IMR-90 (cell line): ENCODE measurements at regions not wholly inside any gene's neighbourhood (a gene's known extent, or its start where the extent isn't known, plus 50 kb on each side); places are given as distances from the start of the nearest gene placed in this dataset.

ENCODE experiments used
- ATAC-seq: fragments of 200-7000 bp; cut with Tn5 transposase; 2 replicates; pipeline ENCODE4 v1.9.1; 2020; ENCODE audit warnings: low read depth, mild to moderate bottlenecking, moderate library complexity
- BruUV-seq: library from RNA; stranded (reverse); fragments of 400-500 nt; replicated peaks from 2 replicates; lab custom pipeline; 2021; lab: Mats Ljungman, UMichigan
- CTCF ChIA-PET: fragments of 300-600 bp; formaldehyde crosslinking; extraction: SDS; loops from one replicate; lab custom pipeline; 2021; ENCODE audit warnings: antibody characterized with exemption; lab: Yijun Ruan, JAX
- POLR2A ChIA-PET: fragments of 300-600 bp; sonication (Branson Sonifier 250); formaldehyde crosslinking; loops from one replicate; lab custom pipeline; 2022; ENCODE audit warnings: antibody characterized with exemption; ENCODE audit not compliant: unreplicated experiment; lab: Charles Lee
- DNase-seq: peaks from one replicate; pipeline ENCODE4 v3.0.0; 2013
- H2AFZ ChIP-seq: replicated peaks from 2 replicates; pipeline ENCODE3; 2013; ENCODE audit warnings: low read length, mild to moderate bottlenecking; ENCODE audit not compliant: poor library complexity
- H2AK5ac ChIP-seq: 2 replicates; pipeline ENCODE4 v1.6.1; 2013; ENCODE audit warnings: low read depth, low read length, inconsistent platforms
- H2AK9ac ChIP-seq: replicated peaks from 2 replicates; pipeline ENCODE3; 2013; ENCODE audit warnings: mild to moderate bottlenecking, low read depth, low read length, moderate library complexity; ENCODE audit not compliant: poor library complexity
- H2BK120ac ChIP-seq: 2 replicates; pipeline ENCODE4 v1.6.1; 2013; ENCODE audit warnings: low read depth, low read length, inconsistent platforms
- H2BK15ac ChIP-seq: 3 replicates; pipeline ENCODE4 v1.6.1; 2013; ENCODE audit warnings: low read depth, low read length, inconsistent platforms
- H2BK20ac ChIP-seq: 2 replicates; pipeline ENCODE4 v1.6.1; 2013; ENCODE audit warnings: low read depth, mild to moderate bottlenecking, inconsistent platforms, low read length, moderate library complexity
- H2BK5ac ChIP-seq: 2 replicates; pipeline ENCODE4 v1.6.1; 2013; ENCODE audit warnings: mild to moderate bottlenecking, low read depth, low read length, inconsistent platforms; ENCODE audit not compliant: poor library complexity, severe bottlenecking
- H3K14ac ChIP-seq: replicated peaks from 2 replicates; pipeline ENCODE4 v1.6.1; 2013; ENCODE audit warnings: low read depth, low read length, inconsistent platforms
- H3K18ac ChIP-seq: 2 replicates; pipeline ENCODE4 v1.6.1; 2013; ENCODE audit warnings: low read depth, low read length, control low read depth
- H3K23ac ChIP-seq: 2 replicates; pipeline ENCODE4 v1.6.1; 2013; ENCODE audit warnings: low read depth, low read length, inconsistent platforms
- H3K27ac ChIP-seq: 2 replicates; pipeline ENCODE4 v1.5.1; 2013; ENCODE audit warnings: mild to moderate bottlenecking, control low read depth, low read length; ENCODE audit not compliant: insufficient read depth
- H3K27me3 ChIP-seq: 2 replicates; pipeline ENCODE4 v1.6.1; 2013; ENCODE audit warnings: low read length; ENCODE audit not compliant: control insufficient read depth, insufficient read depth
- H3K36me3 ChIP-seq: 2 replicates; pipeline ENCODE4 v1.6.1; 2013; ENCODE audit warnings: low read length, mixed read lengths; ENCODE audit not compliant: control insufficient read depth, insufficient read depth
- H3K4ac ChIP-seq: 2 replicates; pipeline ENCODE4 v1.6.1; 2013; ENCODE audit warnings: low read depth, low read length, inconsistent platforms
- H3K4me1 ChIP-seq: 2 replicates; pipeline ENCODE4 v1.6.1; 2013; ENCODE audit warnings: low read length, mixed read lengths; ENCODE audit not compliant: control insufficient read depth, insufficient read depth
- H3K4me2 ChIP-seq: 2 replicates; pipeline ENCODE4 v1.6.1; 2013; ENCODE audit warnings: low read depth, mild to moderate bottlenecking, control low read depth, low read length, moderate library complexity
- H3K4me3 ChIP-seq: 2 replicates; pipeline ENCODE4 v1.5.1; 2013; ENCODE audit warnings: low read depth, mild to moderate bottlenecking, control low read depth, low read length, moderate library complexity; ENCODE audit not compliant: insufficient read depth
- H3K56ac ChIP-seq: 2 replicates; pipeline ENCODE4 v1.6.1; 2013; ENCODE audit warnings: low read length, inconsistent platforms; ENCODE audit not compliant: insufficient read depth; ENCODE audit errors: extremely low read depth
- H3K79me1 ChIP-seq, 2 experiments: 2 replicates each; pipeline ENCODE4 v1.6.1; 2013; ENCODE audit warnings: low read length in 2 of 2, inconsistent platforms in 1 of 2, low read depth in 1 of 2
- H3K9ac ChIP-seq: 2 replicates; pipeline ENCODE4 v1.6.1; 2013; ENCODE audit warnings: low read depth, low read length, control low read depth
- H3K9me1 ChIP-seq: 2 replicates; pipeline ENCODE4 v1.6.1; 2013; ENCODE audit warnings: low read length, inconsistent platforms; ENCODE audit not compliant: insufficient read depth
- H3K9me3 ChIP-seq: 2 replicates; pipeline ENCODE4 v1.6.1; 2013; ENCODE audit warnings: low read length; ENCODE audit not compliant: control insufficient read depth, insufficient read depth
- H4K20me1 ChIP-seq: 2 replicates; pipeline ENCODE4 v1.6.1; 2013; ENCODE audit warnings: low read length, inconsistent platforms; ENCODE audit not compliant: insufficient read depth
- H4K5ac ChIP-seq: 2 replicates; pipeline ENCODE4 v1.6.1; 2013; ENCODE audit warnings: mild to moderate bottlenecking, low read depth, low read length, control low read depth
- H4K8ac ChIP-seq, 2 experiments: 2 replicates each; pipeline ENCODE4 v1.6.1; 2013; ENCODE audit warnings: low read depth in 2 of 2, low read length in 2 of 2, control low read depth in 1 of 2, inconsistent platforms in 1 of 2
- H4K91ac ChIP-seq: 2 replicates; pipeline ENCODE4 v1.6.1; 2013; ENCODE audit warnings: low read depth, low read length, inconsistent platforms; ENCODE audit not compliant: insufficient read depth
- BHLHE40 ChIP-seq: fragments of 150-350 bp; IDR thresholded peaks from 2 replicates; pipeline ENCODE4 v1.6.1; 2016; ENCODE audit warnings: mild to moderate bottlenecking, low read depth, low read length
- CEBPB ChIP-seq: IDR thresholded peaks from 2 replicates; pipeline ENCODE4 v1.6.1; 2012; ENCODE audit warnings: low read depth, low read length, improper control_type of control experiment
- CHD1 ChIP-seq: IDR thresholded peaks from 2 replicates; pipeline ENCODE4 v1.6.1; 2012; ENCODE audit warnings: low read depth, low read length, improper control_type of control experiment
- ELK1 ChIP-seq: fragments of 150-350 bp; IDR thresholded peaks from 2 replicates; pipeline ENCODE4 v1.6.1; 2016; ENCODE audit warnings: low read depth, mild to moderate bottlenecking, low read length, moderate library complexity, borderline replicate concordance
- FOS ChIP-seq: fragments of 150-350 bp; IDR thresholded peaks from 2 replicates; pipeline ENCODE4 v1.6.1; 2016; ENCODE audit warnings: low read depth, low read length
- MAFK ChIP-seq: IDR thresholded peaks from 2 replicates; pipeline ENCODE4 v1.6.1; 2012; ENCODE audit warnings: low read depth, low read length, improper control_type of control experiment
- MAZ ChIP-seq: IDR thresholded peaks from 2 replicates; pipeline ENCODE4 v1.6.1; 2012; ENCODE audit warnings: low read depth, mild to moderate bottlenecking, low read length, improper control_type of control experiment, moderate library complexity, borderline replicate concordance
- MXI1 ChIP-seq: IDR thresholded peaks from 2 replicates; pipeline ENCODE4 v1.6.1; 2012; ENCODE audit warnings: low read depth, mild to moderate bottlenecking, low read length, moderate library complexity, borderline replicate concordance
- NFE2L2 ChIP-seq: fragments of 150-350 bp; IDR thresholded peaks from 2 replicates; pipeline ENCODE4 v1.6.1; 2016; ENCODE audit warnings: low read depth, mild to moderate bottlenecking, low read length
- POLR2A ChIP-seq: IDR thresholded peaks from 2 replicates; pipeline ENCODE4 v1.6.1; 2012; ENCODE audit warnings: mild to moderate bottlenecking, low read depth, low read length
- RAD21 ChIP-seq: IDR thresholded peaks from 2 replicates; pipeline ENCODE4 v1.6.1; 2012; ENCODE audit warnings: low read length, improper control_type of control experiment
- RCOR1 ChIP-seq: IDR thresholded peaks from 2 replicates; pipeline ENCODE4 v1.6.1; 2012; ENCODE audit warnings: mild to moderate bottlenecking, low read length, improper control_type of control experiment; ENCODE audit not compliant: insufficient replicate concordance
- RFX5 ChIP-seq: IDR thresholded peaks from 2 replicates; pipeline ENCODE4 v1.8.0; 2012; ENCODE audit warnings: low read depth, mild to moderate bottlenecking, low read length, moderate library complexity
- SMC3 ChIP-seq: fragments of 150-350 bp; IDR thresholded peaks from 2 replicates; pipeline ENCODE4 v1.6.1; 2016; ENCODE audit warnings: low read depth, mild to moderate bottlenecking, antibody characterized with exemption, low read length, moderate library complexity
- USF2 ChIP-seq: fragments of 150-350 bp; IDR thresholded peaks from 2 replicates; pipeline ENCODE4 v1.6.1; 2017; ENCODE audit warnings: mild to moderate bottlenecking, antibody characterized with exemption, low read length, low read depth
- WGBS, 2 experiments: methylation state at CpG; one replicate each; pipeline versions ENCODE4 v1.1.5 to v1.1.7; 2013; ENCODE audit warnings: missing lambda C conversion rate in 2 of 2; ENCODE audit not compliant: insufficient read length in 1 of 2; ENCODE audit errors: extremely low coverage in 2 of 2; 5-methylcytosine and 5-hydroxymethylcytosine counted together
- dilution Hi-C: fragments of 300-500 bp; cut with HindIII; formaldehyde crosslinking; loops from one replicate; pipeline ENCODE4 v1.14.3; 2018; ENCODE audit warnings: low sequenced_read_pairs; ENCODE audit not compliant: unreplicated experiment
- in situ Hi-C: fragments of 300-500 bp; cut with MboI; formaldehyde crosslinking; loops from 3 replicates; pipeline ENCODE4 v1.14.3; 2019; ENCODE audit warnings: low sequenced_read_pairs, inconsistent platforms, mixed read lengths
- intact Hi-C: fragments of 100-400 bp; cut with micrococcal nuclease; formaldehyde crosslinking; loops from 2 replicates; pipeline ENCODE4 v1.10.0; 2022
- TF ChIP-seq, protein P1 (sequence below): conservative IDR thresholded peaks from 2 replicates; pipeline ENCODE4 v1.5.1; 2012; ENCODE audit warnings: mild to moderate bottlenecking, low read depth, low read length, improper control_type of control experiment

DNA sequence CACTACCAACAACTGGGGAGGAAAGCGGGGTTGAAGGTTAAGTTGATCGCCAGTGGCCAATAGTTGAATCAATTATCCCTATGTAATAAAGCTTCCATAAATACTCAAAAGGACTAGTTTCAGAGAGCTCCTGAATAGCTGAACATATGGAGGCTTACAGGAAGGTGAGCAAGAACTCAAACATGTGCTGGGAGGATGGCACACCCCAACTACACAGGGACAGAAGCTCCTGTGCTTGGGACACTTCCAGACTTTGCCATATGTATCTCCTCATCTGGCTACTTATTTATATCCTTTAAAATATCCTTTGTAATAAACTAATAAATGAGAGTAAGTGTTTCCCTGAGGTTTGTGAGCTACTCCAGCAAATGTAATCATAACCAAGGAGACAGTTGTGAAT, 115.7 kb downstream of the HNMT start:
- BruUV-seq = no TSS peak
- ATAC-seq = no peak
- H3K9ac ChIP-seq = no peak overlapping the region
- H3K4me1 ChIP-seq = no peaks in the 10 kb centered on the region
- dilution Hi-C loops = no loop called here
- no peak overlapping the region for H3K4ac ChIP-seq
- no peaks in the 10 kb centered on the region for H3K36me3 ChIP-seq
- TF ChIP-seq CEBPB (no peak), BHLHE40 (no peak), RCOR1 (no peak), MXI1 (no peak), RFX5 (no peak), CHD1 (no peak), NFE2L2 (no peak), SMC3 (no peak), MAFK (no peak), USF2 (no peak), FOS (no peak), ELK1 (no peak), POLR2A (no peak), MAZ (no peak), RAD21 (no peak)
- TF ChIP-seq, protein P1, sequence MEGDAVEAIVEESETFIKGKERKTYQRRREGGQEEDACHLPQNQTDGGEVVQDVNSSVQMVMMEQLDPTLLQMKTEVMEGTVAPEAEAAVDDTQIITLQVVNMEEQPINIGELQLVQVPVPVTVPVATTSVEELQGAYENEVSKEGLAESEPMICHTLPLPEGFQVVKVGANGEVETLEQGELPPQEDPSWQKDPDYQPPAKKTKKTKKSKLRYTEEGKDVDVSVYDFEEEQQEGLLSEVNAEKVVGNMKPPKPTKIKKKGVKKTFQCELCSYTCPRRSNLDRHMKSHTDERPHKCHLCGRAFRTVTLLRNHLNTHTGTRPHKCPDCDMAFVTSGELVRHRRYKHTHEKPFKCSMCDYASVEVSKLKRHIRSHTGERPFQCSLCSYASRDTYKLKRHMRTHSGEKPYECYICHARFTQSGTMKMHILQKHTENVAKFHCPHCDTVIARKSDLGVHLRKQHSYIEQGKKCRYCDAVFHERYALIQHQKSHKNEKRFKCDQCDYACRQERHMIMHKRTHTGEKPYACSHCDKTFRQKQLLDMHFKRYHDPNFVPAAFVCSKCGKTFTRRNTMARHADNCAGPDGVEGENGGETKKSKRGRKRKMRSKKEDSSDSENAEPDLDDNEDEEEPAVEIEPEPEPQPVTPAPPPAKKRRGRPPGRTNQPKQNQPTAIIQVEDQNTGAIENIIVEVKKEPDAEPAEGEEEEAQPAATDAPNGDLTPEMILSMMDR = no peak
- no peaks in the 10 kb centered on the region; the same call in 1 of the 2 replicates for H3K27me3 ChIP-seq
- H4K8ac ChIP-seq = no peak overlapping the region
- no peak overlapping the region for H2AK9ac ChIP-seq
- in situ Hi-C loops = no loop called here
- ChIA-PET POLR2A (no interaction called here), CTCF (no interaction called here)
- H3K4me2 ChIP-seq = no peak overlapping the region
- no peak overlapping the region for H4K91ac ChIP-seq
- no peak for DNase-seq
- no peak overlapping the region for H2BK5ac ChIP-seq
- no peak overlapping the region for H4K5ac ChIP-seq
- H3K23ac ChIP-seq = no peak overlapping the region
- no peak overlapping the region for H2AK5ac ChIP-seq
- no peak overlapping the region for H2AFZ ChIP-seq
- whole genome bisulfite sequencing, 2 experiments = no CpG with 5 or more reads among the region's 2 CpGs
- H3K9me3 ChIP-seq = no peaks in the 10 kb centered on the region
- H3K4me3 ChIP-seq = no peak overlapping the region
- H2BK20ac ChIP-seq = no peak overlapping the region
- H3K18ac ChIP-seq = no peak overlapping the region
- intact Hi-C loops = no loop called here
- no peak overlapping the region for H3K56ac ChIP-seq
- H3K14ac ChIP-seq = no peak overlapping the region
- H4K20me1 ChIP-seq = no peaks in the 10 kb centered on the region
- no peaks in the 10 kb centered on the region for H3K9me1 ChIP-seq
- H3K27ac ChIP-seq = no peak overlapping the region
- H2BK15ac ChIP-seq = no peak overlapping the region
- H2BK120ac ChIP-seq = no peak overlapping the region
- no peaks in the 10 kb centered on the region for H3K79me1 ChIP-seq
